PC-3 (cell line): ENCODE measurements at regions not wholly inside any gene's neighbourhood (a gene's known extent, or its start where the extent isn't known, plus 50 kb on each side); places are given as distances from the start of the nearest gene placed in this dataset.
A peak's percentile ranks its signal among the peaks of the same experiment; 100 is the strongest.

Source experiments
- ATAC-seq: fragments of 200-7000 bp; cut with Tn5 transposase; 2 replicates; pipeline ENCODE4 v1.9.1; 2020; ENCODE audit warnings: mild to moderate bottlenecking, moderate library complexity
- BruUV-seq: library from RNA; stranded (reverse); fragments of 400-500 nt; replicated peaks from 2 replicates; lab custom pipeline; 2021; lab: Mats Ljungman, UMichigan
- CTCF ChIA-PET: fragments of 300-600 bp; sonication (Branson Sonifier 250); formaldehyde crosslinking; loops from one replicate; lab custom pipeline; 2022; ENCODE audit warnings: antibody characterized with exemption; lab: Charles Lee
- POLR2A ChIA-PET: fragments of 300-600 bp; sonication (Branson Sonifier 250); formaldehyde crosslinking; loops from one replicate; lab custom pipeline; 2022; ENCODE audit warnings: antibody characterized with exemption; ENCODE audit not compliant: unreplicated experiment; lab: Charles Lee
- DNase-seq: peaks from one replicate; pipeline ENCODE4 v3.0.0-alpha.2; 2015
- H2AFZ ChIP-seq: fragments of 300-600 bp; sonication (generic); 2 replicates; pipeline ENCODE4 v1.6.0; 2016; ENCODE audit warnings: antibody characterized with exemption, low read length
- H3F3A ChIP-seq: fragments of 300-600 bp; sonication (generic); one replicate; pipeline ENCODE4 v1.6.0; 2017; ENCODE audit warnings: antibody characterized with exemption, low read length, control low read depth, mild to moderate bottlenecking; ENCODE audit not compliant: unreplicated experiment
- H3K27ac ChIP-seq: fragments of 300-600 bp; sonication (generic); 2 replicates; pipeline ENCODE4 v1.5.1; 2016; ENCODE audit warnings: mild to moderate bottlenecking, low read length
- H3K27me3 ChIP-seq: fragments of 300-600 bp; sonication (generic); 2 replicates; pipeline ENCODE4 v1.6.1; 2016; ENCODE audit warnings: low read length, mixed read lengths
- H3K36me3 ChIP-seq: fragments of 300-600 bp; sonication (generic); 2 replicates; pipeline ENCODE4 v1.6.1; 2016; ENCODE audit warnings: low read depth, mixed run types, low read length, mixed read lengths
- H3K4me1 ChIP-seq: fragments of 300-600 bp; sonication (generic); 2 replicates; pipeline ENCODE4 v1.5.1; 2016; ENCODE audit warnings: low read length; ENCODE audit not compliant: insufficient read depth
- H3K4me2 ChIP-seq: fragments of 300-600 bp; sonication (generic); 2 replicates; pipeline ENCODE4 v1.6.0; 2016; ENCODE audit warnings: low read length
- H3K4me3 ChIP-seq: fragments of 300-600 bp; sonication (generic); 2 replicates; pipeline ENCODE4 v1.5.1; 2016; ENCODE audit warnings: mild to moderate bottlenecking, low read length, mixed read lengths
- H3K79me2 ChIP-seq: fragments of 300-600 bp; sonication (generic); 2 replicates; pipeline ENCODE4 v1.6.1; 2017; ENCODE audit warnings: low read length, mixed read lengths
- H3K9ac ChIP-seq: fragments of 300-600 bp; sonication (generic); 2 replicates; pipeline ENCODE4 v1.6.0; 2016; ENCODE audit warnings: mild to moderate bottlenecking, low read length
- H3K9me2 ChIP-seq: fragments of 300-600 bp; sonication (generic); replicated peaks from 2 replicates; pipeline ENCODE4 v1.6.1; 2016; ENCODE audit warnings: mixed run types, low read length, mixed read lengths
- H3K9me3 ChIP-seq: fragments of 300-600 bp; sonication (generic); 2 replicates; pipeline ENCODE4 v1.6.1; 2016; ENCODE audit warnings: low read length, mixed read lengths
- H4K20me1 ChIP-seq: fragments of 300-600 bp; sonication (generic); 2 replicates; pipeline ENCODE4 v1.6.1; 2016; ENCODE audit warnings: low read length, mixed read lengths
- EZH2 ChIP-seq: fragments of 300-600 bp; sonication (generic); IDR thresholded peaks from one replicate; pipeline ENCODE4 v1.6.1; 2017; ENCODE audit warnings: antibody characterized with exemption, mild to moderate bottlenecking, low read length; ENCODE audit not compliant: unreplicated experiment
- EZH2phosphoT487 ChIP-seq: fragments of 300-600 bp; sonication (generic); IDR thresholded peaks from 2 replicates; pipeline ENCODE4 v1.6.1; 2018; ENCODE audit warnings: mild to moderate bottlenecking, antibody characterized with exemption, low read length, borderline replicate concordance
- intact Hi-C: fragments of 100-400 bp; cut with micrococcal nuclease; formaldehyde crosslinking; loops from 2 replicates; pipeline ENCODE4 v1.9.0; 2023
- TF ChIP-seq, protein P1 (sequence below): fragments of 300-600 bp; sonication (generic); conservative IDR thresholded peaks from 2 replicates; pipeline ENCODE4 v1.5.1; 2017; ENCODE audit warnings: antibody characterized with exemption, low read depth, mild to moderate bottlenecking, low read length

GRCh38 chr17:65360961-65361552, 200.4 kb downstream of the AXIN2 start:
- no peak overlapping the region for H3K4me3 ChIP-seq
- H3K27ac ChIP-seq = no peak overlapping the region; the same call in 1 of the 2 replicates
- DNase-seq (no peak), ATAC-seq (no peak)
- BruUV-seq = no TSS peak
- H3K36me3 ChIP-seq = no peaks in the 10 kb centered on the region
- H4K20me1 ChIP-seq = no peaks in the 10 kb centered on the region
- H3K4me2 ChIP-seq = no peak overlapping the region
- H3K4me1 ChIP-seq = peaks cover 42% of the 10 kb centered on the region
- ChIA-PET POLR2A (no interaction called here), CTCF (no interaction called here)
- no peaks in the 10 kb centered on the region for H3F3A ChIP-seq
- TF ChIP-seq, protein P1, sequence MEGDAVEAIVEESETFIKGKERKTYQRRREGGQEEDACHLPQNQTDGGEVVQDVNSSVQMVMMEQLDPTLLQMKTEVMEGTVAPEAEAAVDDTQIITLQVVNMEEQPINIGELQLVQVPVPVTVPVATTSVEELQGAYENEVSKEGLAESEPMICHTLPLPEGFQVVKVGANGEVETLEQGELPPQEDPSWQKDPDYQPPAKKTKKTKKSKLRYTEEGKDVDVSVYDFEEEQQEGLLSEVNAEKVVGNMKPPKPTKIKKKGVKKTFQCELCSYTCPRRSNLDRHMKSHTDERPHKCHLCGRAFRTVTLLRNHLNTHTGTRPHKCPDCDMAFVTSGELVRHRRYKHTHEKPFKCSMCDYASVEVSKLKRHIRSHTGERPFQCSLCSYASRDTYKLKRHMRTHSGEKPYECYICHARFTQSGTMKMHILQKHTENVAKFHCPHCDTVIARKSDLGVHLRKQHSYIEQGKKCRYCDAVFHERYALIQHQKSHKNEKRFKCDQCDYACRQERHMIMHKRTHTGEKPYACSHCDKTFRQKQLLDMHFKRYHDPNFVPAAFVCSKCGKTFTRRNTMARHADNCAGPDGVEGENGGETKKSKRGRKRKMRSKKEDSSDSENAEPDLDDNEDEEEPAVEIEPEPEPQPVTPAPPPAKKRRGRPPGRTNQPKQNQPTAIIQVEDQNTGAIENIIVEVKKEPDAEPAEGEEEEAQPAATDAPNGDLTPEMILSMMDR = no peak
- TF ChIP-seq EZH2 (no peak), EZH2phosphoT487 (no peak)
- H3K9me3 ChIP-seq = no peaks in the 10 kb centered on the region
- H2AFZ ChIP-seq = no peak overlapping the region
- no peaks in the 10 kb centered on the region for H3K79me2 ChIP-seq
- no peaks in the 10 kb centered on the region for H3K9me2 ChIP-seq
- intact Hi-C loops = no loop called here
- H3K27me3 ChIP-seq = no peaks in the 10 kb centered on the region
- H3K9ac ChIP-seq = no peak overlapping the region; the same call in 1 of the 2 replicates

GRCh38 chr17:65359016-65359415, 202.4 kb downstream of the AXIN2 start:
- H3K36me3 ChIP-seq = no peaks in the 10 kb centered on the region
- H3K4me3 ChIP-seq = no peak overlapping the region
- H3K9me3 ChIP-seq = no peaks in the 10 kb centered on the region
- peak overlapping the region; percentile 62 for H3K9ac ChIP-seq
- TF ChIP-seq, protein P1 = no peak
- no peak for TF ChIP-seq EZH2
- TF ChIP-seq EZH2phosphoT487 = no peak
- H3K4me2 ChIP-seq = peak overlapping the region; percentile 61
- H4K20me1 ChIP-seq = no peaks in the 10 kb centered on the region
- intact Hi-C loops = no loop called here
- H3K27ac ChIP-seq = peak overlapping the region; percentile 89
- CTCF ChIA-PET = no interaction called here
- BruUV-seq = no TSS peak
- H3K4me1 ChIP-seq = peaks cover 49% of the 10 kb centered on the region
- no peaks in the 10 kb centered on the region for H3K9me2 ChIP-seq
- H3K79me2 ChIP-seq = no peaks in the 10 kb centered on the region
- DNase-seq (peak; percentile 95), ATAC-seq (peak; percentile 95)
- no peak overlapping the region for H2AFZ ChIP-seq
- no peaks in the 10 kb centered on the region for H3F3A ChIP-seq
- POLR2A ChIA-PET = no interaction called here
- no peaks in the 10 kb centered on the region for H3K27me3 ChIP-seq

- Histone ChIP-seq H3K9me3 (no peaks in the 10 kb centered on the region), H4K20me1 (no peaks in the 10 kb centered on the region), H3K27me3 (no peaks in the 10 kb centered on the region), H3K79me2 (no peaks in the 10 kb centered on the region), H3K4me2 (no peak overlapping the region), H3K36me3 (no peaks in the 10 kb centered on the region), H3K27ac (no peak overlapping the region), H3F3A (no peaks in the 10 kb centered on the region), H3K9ac (no peak overlapping the region), H2AFZ (no peak overlapping the region), H3K4me3 (no peak overlapping the region), H3K4me1 (peaks cover 31% of the 10 kb centered on the region), H3K9me2 (no peaks in the 10 kb centered on the region)
- ATAC-seq (no peak), DNase-seq (no peak)
- CTCF ChIA-PET = no interaction called here
- intact Hi-C loops = no loop called here
- TF ChIP-seq EZH2 (no peak), EZH2phosphoT487 (no peak)
- TF ChIP-seq, protein P1 = no peak
- BruUV-seq = no TSS peak
- POLR2A ChIA-PET = no interaction called here
Observed at GRCh38 chr17:65356536-65356935, 204.9 kb downstream of the AXIN2 start.
